Liver (tissue), 8 donors: ENCODE measurements at regions not wholly inside any gene's neighbourhood (a gene's known extent, or its start where the extent isn't known, plus 50 kb on each side); places are given as distances from the start of the nearest gene placed in this dataset.

Source experiments
- DNase-seq: peaks from one replicate; pipeline ENCODE4 v3.0.0-alpha.2; 2017; ENCODE audit warnings: low spot score
- H3K27ac ChIP-seq, 2 donors: one replicate each; pipeline ENCODE4 v1.7.0; 2013; ENCODE audit warnings: inconsistent platforms in 2 of 2, low read length in 2 of 2, control low read depth in 1 of 2, low read depth in 1 of 2, mild to moderate bottlenecking in 1 of 2
- H3K27me3 ChIP-seq, 4 donors: one replicate each; pipeline versions ENCODE4 v1.6.1 to v1.7.0; 2013; ENCODE audit warnings: low read length in 3 of 4, inconsistent platforms in 1 of 4, mild to moderate bottlenecking in 1 of 4, moderate library complexity in 1 of 4; ENCODE audit not compliant: control insufficient read depth in 4 of 4, insufficient read depth in 4 of 4
- H3K36me3 ChIP-seq, 4 donors: one replicate each; pipeline versions ENCODE4 v1.6.1 to v1.7.0; 2013; ENCODE audit warnings: low read length in 3 of 4, mild to moderate bottlenecking in 3 of 4, low read depth in 1 of 4, moderate library complexity in 1 of 4; ENCODE audit not compliant: control insufficient read depth in 4 of 4, insufficient read depth in 3 of 4
- H3K4me1 ChIP-seq, 4 donors: one replicate each; pipeline versions ENCODE4 v1.6.1 to v1.7.0; 2013; ENCODE audit warnings: low read length in 3 of 4, mild to moderate bottlenecking in 3 of 4, moderate library complexity in 1 of 4; ENCODE audit not compliant: control insufficient read depth in 4 of 4, insufficient read depth in 4 of 4
- H3K4me3 ChIP-seq, 3 donors: one replicate each; pipeline versions ENCODE4 v1.6.1 to v1.7.0; 2013; ENCODE audit warnings: low read length in 3 of 3, control low read depth in 1 of 3, low read depth in 1 of 3, mild to moderate bottlenecking in 1 of 3
- H3K9ac ChIP-seq, 2 donors: one replicate each; pipeline ENCODE4 v1.7.0; 2013; ENCODE audit warnings: low read length in 2 of 2, mild to moderate bottlenecking in 2 of 2, moderate library complexity in 2 of 2, control low read depth in 1 of 2, low read depth in 1 of 2
- H3K9me3 ChIP-seq, 4 donors: one replicate each; pipeline versions ENCODE4 v1.6.1 to v1.7.0; 2013; ENCODE audit warnings: low read length in 3 of 4; ENCODE audit not compliant: control insufficient read depth in 4 of 4
- EGR1 ChIP-seq, 2 donors: IDR thresholded peaks; 2 replicates each; pipeline ENCODE4 v1.6.1; 2016 to 2018; ENCODE audit warnings: antibody characterized with exemption in 2 of 2, low read depth in 2 of 2
- FOXA1 ChIP-seq: IDR thresholded peaks from 2 replicates; pipeline ENCODE4 v1.6.1; 2016; ENCODE audit warnings: antibody characterized with exemption
- FOXA2 ChIP-seq: IDR thresholded peaks from 2 replicates; pipeline ENCODE4 v1.6.1; 2016; ENCODE audit warnings: antibody characterized with exemption
- GABPA ChIP-seq, 2 donors: IDR thresholded peaks in 1 of 2; conservative IDR thresholded peaks in 1 of 2; 2 replicates each; pipeline ENCODE4 v1.6.1; 2016; ENCODE audit warnings: antibody characterized with exemption in 2 of 2, mild to moderate bottlenecking in 1 of 2, moderate library complexity in 1 of 2
- HNF4A ChIP-seq, 2 donors: conservative IDR thresholded peaks; 2 replicates each; pipeline ENCODE4 v1.6.1; 2016; ENCODE audit warnings: antibody characterized with exemption in 2 of 2, mild to moderate bottlenecking in 2 of 2
- HNF4G ChIP-seq: IDR thresholded peaks from 2 replicates; pipeline ENCODE4 v1.6.1; 2016; ENCODE audit warnings: antibody characterized with exemption
- JUND ChIP-seq, 2 donors: IDR thresholded peaks; 2 replicates each; pipeline ENCODE4 v1.6.1; 2016; ENCODE audit warnings: antibody characterized with exemption in 2 of 2
- NR2F2 ChIP-seq: IDR thresholded peaks from 2 replicates; pipeline ENCODE4 v1.6.1; 2016; ENCODE audit warnings: antibody characterized with exemption
- RAD21 ChIP-seq, 2 donors: IDR thresholded peaks; 2 replicates each; pipeline ENCODE4 v1.6.1; 2016; ENCODE audit warnings: antibody characterized with exemption in 2 of 2, mild to moderate bottlenecking in 2 of 2
- RXRA ChIP-seq, 2 donors: IDR thresholded peaks; 2 replicates each; pipeline ENCODE4 v1.6.1; 2017 to 2018; ENCODE audit warnings: antibody characterized with exemption in 2 of 2, mild to moderate bottlenecking in 1 of 2
- SP1 ChIP-seq: IDR thresholded peaks from 2 replicates; pipeline ENCODE4 v1.6.1; 2018; ENCODE audit warnings: antibody characterized with exemption, mild to moderate bottlenecking
- TAF1 ChIP-seq: conservative IDR thresholded peaks from 2 replicates; pipeline ENCODE4 v1.6.1; 2016; ENCODE audit warnings: antibody characterized with exemption, mild to moderate bottlenecking
- YY1 ChIP-seq: IDR thresholded peaks from 2 replicates; pipeline ENCODE4 v1.6.1; 2016; ENCODE audit warnings: antibody characterized with exemption, mild to moderate bottlenecking
- WGBS: extraction: QIAGEN DNeasy Blood & Tissue Kit; methylation state at CpG from one replicate; pipeline ENCODE4 v1.1.7; 2013; 5-methylcytosine and 5-hydroxymethylcytosine counted together
- TF ChIP-seq, protein P1 (sequence below): IDR thresholded peaks from 2 replicates; pipeline ENCODE4 v1.6.1; 2016; ENCODE audit warnings: antibody characterized with exemption, mild to moderate bottlenecking
- TF ChIP-seq, protein P2 (sequence below): fragments of 150-350 bp; IDR thresholded peaks from 2 replicates; pipeline ENCODE4 v1.5.1; 2017; ENCODE audit warnings: improper control_type of control experiment, low read depth, low read length; ENCODE audit not compliant: missing input control
- TF ChIP-seq, protein P3 (sequence below): IDR thresholded peaks from 2 replicates; pipeline ENCODE4 v1.6.1; 2016; ENCODE audit warnings: antibody characterized with exemption
- TF ChIP-seq, protein P4 (sequence below): IDR thresholded peaks from 2 replicates; pipeline ENCODE4 v1.6.1; 2016; ENCODE audit warnings: antibody characterized with exemption
- TF ChIP-seq, protein P5 (sequence below): IDR thresholded peaks from 2 replicates; pipeline ENCODE4 v1.6.1; 2016; ENCODE audit warnings: antibody characterized with exemption
- donor health status: healthy.
- donor health status: healthy.
- donor health status: healthy.
- donor health status: healthy.
- donor health status: healthy.

DNA sequence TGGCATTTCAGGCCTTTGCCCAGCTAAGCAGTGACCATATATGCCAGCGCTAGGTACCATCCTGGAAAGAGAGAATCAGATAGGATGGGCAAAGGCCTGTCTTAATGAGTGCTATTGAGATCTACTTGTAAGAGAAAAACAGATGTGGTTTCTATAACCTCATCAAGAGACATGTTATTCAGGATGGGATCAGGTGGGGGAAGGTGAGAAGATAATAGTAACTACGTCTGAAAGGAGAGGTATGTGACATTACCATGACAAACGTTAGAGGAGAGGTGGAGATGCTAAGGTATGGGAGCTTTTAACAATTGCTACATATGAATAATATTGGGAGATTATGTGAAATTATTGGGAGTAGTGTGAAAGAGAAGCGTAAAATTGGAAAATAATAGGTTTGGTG, 204.2 kb upstream of the PLXNA2 start:
- TF ChIP-seq, protein P1, sequence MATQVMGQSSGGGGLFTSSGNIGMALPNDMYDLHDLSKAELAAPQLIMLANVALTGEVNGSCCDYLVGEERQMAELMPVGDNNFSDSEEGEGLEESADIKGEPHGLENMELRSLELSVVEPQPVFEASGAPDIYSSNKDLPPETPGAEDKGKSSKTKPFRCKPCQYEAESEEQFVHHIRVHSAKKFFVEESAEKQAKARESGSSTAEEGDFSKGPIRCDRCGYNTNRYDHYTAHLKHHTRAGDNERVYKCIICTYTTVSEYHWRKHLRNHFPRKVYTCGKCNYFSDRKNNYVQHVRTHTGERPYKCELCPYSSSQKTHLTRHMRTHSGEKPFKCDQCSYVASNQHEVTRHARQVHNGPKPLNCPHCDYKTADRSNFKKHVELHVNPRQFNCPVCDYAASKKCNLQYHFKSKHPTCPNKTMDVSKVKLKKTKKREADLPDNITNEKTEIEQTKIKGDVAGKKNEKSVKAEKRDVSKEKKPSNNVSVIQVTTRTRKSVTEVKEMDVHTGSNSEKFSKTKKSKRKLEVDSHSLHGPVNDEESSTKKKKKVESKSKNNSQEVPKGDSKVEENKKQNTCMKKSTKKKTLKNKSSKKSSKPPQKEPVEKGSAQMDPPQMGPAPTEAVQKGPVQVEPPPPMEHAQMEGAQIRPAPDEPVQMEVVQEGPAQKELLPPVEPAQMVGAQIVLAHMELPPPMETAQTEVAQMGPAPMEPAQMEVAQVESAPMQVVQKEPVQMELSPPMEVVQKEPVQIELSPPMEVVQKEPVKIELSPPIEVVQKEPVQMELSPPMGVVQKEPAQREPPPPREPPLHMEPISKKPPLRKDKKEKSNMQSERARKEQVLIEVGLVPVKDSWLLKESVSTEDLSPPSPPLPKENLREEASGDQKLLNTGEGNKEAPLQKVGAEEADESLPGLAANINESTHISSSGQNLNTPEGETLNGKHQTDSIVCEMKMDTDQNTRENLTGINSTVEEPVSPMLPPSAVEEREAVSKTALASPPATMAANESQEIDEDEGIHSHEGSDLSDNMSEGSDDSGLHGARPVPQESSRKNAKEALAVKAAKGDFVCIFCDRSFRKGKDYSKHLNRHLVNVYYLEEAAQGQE, result no peak
- TF ChIP-seq, protein P2, sequence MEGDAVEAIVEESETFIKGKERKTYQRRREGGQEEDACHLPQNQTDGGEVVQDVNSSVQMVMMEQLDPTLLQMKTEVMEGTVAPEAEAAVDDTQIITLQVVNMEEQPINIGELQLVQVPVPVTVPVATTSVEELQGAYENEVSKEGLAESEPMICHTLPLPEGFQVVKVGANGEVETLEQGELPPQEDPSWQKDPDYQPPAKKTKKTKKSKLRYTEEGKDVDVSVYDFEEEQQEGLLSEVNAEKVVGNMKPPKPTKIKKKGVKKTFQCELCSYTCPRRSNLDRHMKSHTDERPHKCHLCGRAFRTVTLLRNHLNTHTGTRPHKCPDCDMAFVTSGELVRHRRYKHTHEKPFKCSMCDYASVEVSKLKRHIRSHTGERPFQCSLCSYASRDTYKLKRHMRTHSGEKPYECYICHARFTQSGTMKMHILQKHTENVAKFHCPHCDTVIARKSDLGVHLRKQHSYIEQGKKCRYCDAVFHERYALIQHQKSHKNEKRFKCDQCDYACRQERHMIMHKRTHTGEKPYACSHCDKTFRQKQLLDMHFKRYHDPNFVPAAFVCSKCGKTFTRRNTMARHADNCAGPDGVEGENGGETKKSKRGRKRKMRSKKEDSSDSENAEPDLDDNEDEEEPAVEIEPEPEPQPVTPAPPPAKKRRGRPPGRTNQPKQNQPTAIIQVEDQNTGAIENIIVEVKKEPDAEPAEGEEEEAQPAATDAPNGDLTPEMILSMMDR, result no peak
- TF ChIP-seq FOXA1, result no peak
- no peak for TF ChIP-seq RAD21 (IDR thresholded peaks at IDR 0.05)
- TF ChIP-seq JUND (IDR thresholded peaks at IDR 0.05), result no peak
- TF ChIP-seq HNF4G, result no peak
- TF ChIP-seq, protein P3, sequence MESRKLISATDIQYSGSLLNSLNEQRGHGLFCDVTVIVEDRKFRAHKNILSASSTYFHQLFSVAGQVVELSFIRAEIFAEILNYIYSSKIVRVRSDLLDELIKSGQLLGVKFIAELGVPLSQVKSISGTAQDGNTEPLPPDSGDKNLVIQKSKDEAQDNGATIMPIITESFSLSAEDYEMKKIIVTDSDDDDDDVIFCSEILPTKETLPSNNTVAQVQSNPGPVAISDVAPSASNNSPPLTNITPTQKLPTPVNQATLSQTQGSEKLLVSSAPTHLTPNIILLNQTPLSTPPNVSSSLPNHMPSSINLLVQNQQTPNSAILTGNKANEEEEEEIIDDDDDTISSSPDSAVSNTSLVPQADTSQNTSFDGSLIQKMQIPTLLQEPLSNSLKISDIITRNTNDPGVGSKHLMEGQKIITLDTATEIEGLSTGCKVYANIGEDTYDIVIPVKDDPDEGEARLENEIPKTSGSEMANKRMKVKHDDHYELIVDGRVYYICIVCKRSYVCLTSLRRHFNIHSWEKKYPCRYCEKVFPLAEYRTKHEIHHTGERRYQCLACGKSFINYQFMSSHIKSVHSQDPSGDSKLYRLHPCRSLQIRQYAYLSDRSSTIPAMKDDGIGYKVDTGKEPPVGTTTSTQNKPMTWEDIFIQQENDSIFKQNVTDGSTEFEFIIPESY, result no peak
- TF ChIP-seq TAF1, result no peak
- no peak for TF ChIP-seq GABPA (IDR thresholded peaks at IDR 0.05 in 1 of 2, conservative IDR thresholded peaks at IDR 0.05 in 1 of 2)
- TF ChIP-seq, protein P4, sequence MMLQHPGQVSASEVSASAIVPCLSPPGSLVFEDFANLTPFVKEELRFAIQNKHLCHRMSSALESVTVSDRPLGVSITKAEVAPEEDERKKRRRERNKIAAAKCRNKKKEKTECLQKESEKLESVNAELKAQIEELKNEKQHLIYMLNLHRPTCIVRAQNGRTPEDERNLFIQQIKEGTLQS, result no peak
- no peak for TF ChIP-seq EGR1 (IDR thresholded peaks at IDR 0.05; ENCODE audit: low read depth in 2 of 2)
- TF ChIP-seq HNF4A (conservative IDR thresholded peaks at IDR 0.05), result no peak
- no peak for TF ChIP-seq FOXA2
- no peak for TF ChIP-seq NR2F2
- TF ChIP-seq RXRA (IDR thresholded peaks at IDR 0.05), result no peak
- TF ChIP-seq YY1, result no peak
- TF ChIP-seq, protein P5, sequence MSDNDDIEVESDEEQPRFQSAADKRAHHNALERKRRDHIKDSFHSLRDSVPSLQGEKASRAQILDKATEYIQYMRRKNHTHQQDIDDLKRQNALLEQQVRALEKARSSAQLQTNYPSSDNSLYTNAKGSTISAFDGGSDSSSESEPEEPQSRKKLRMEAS, result no peak
- TF ChIP-seq SP1, result no peak
- Histone ChIP-seq H3K27ac (no peak overlapping the region), H3K36me3 (no peaks in the 10 kb centered on the region), H3K4me1 (no peaks in the 10 kb centered on the region), H3K9me3 (no peaks in the 10 kb centered on the region), H3K9ac (no peak overlapping the region), H3K4me3 (no peak overlapping the region), H3K27me3 (no peaks in the 10 kb centered on the region)
- 93% methylated on average over 4 of the region's 4 CpGs for WGBS
- DNase-seq, result no peak

DNA sequence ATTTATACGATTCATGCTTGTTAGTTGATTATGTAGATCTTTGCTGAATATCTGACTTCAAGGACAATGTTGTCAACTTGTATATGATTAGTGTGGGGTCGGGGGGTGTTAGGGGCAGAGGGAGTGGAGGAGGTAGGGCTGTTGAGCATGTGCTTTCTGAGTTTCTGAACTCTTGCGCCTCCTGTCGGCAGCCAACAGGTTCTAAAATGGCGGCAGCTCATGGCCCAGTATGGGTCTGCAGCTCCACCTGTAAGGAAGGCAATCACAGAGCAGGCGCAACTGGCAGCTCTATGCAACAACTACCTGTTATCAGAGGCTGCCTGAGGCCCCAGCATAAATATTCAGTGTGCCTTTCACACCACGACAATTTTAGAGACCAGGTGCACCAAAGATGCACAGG, 205.8 kb upstream of the PLXNA2 start:
- H3K4me3 ChIP-seq, result no peak overlapping the region
- no peak overlapping the region for H3K27ac ChIP-seq
- no peaks in the 10 kb centered on the region for H3K36me3 ChIP-seq
- TF ChIP-seq SP1 (no peak), JUND (IDR thresholded peaks at IDR 0.05) (no peak), EGR1 (IDR thresholded peaks at IDR 0.05; ENCODE audit: low read depth in 2 of 2) (no peak), RAD21 (IDR thresholded peaks at IDR 0.05) (no peak), HNF4G (no peak), GABPA (IDR thresholded peaks at IDR 0.05 in 1 of 2, conservative IDR thresholded peaks at IDR 0.05 in 1 of 2) (no peak), HNF4A (conservative IDR thresholded peaks at IDR 0.05) (no peak), TAF1 (no peak), RXRA (IDR thresholded peaks at IDR 0.05) (no peak), FOXA2 (no peak), FOXA1 (no peak)
- TF ChIP-seq, protein P3, result no peak
- TF ChIP-seq, protein P4, result no peak
- TF ChIP-seq, protein P5, result no peak
- TF ChIP-seq, protein P2, result no peak
- H3K27me3 ChIP-seq, result no peaks in the 10 kb centered on the region
- 91% methylated on average over 7 of the region's 7 CpGs for WGBS
- H3K9ac ChIP-seq, result no peak overlapping the region
- no peaks in the 10 kb centered on the region for H3K4me1 ChIP-seq
- no peaks in the 10 kb centered on the region for H3K9me3 ChIP-seq
- DNase-seq, result no peak
